WTC11 (cell line): ENCODE measurements at regions not wholly inside any gene's neighbourhood (a gene's known extent, or its start where the extent isn't known, plus 50 kb on each side); places are given as distances from the start of the nearest gene placed in this dataset.

ENCODE experiments used
- ATAC-seq: fragments of 200-7000 bp; cut with Tn5 transposase; 2 replicates; pipeline ENCODE4 v1.10.0; 2021; ENCODE audit warnings: mild to moderate bottlenecking, moderate library complexity
- CTCF ChIA-PET: fragments of 300-600 bp; sonication (Branson Sonifier 250); formaldehyde crosslinking; loops from one replicate; lab custom pipeline; 2021; ENCODE audit warnings: antibody characterized with exemption; lab: Charles Lee
- POLR2A ChIA-PET: fragments of 350-600 bp; sonication (Branson Sonifier 250); formaldehyde crosslinking; loops from one replicate; lab custom pipeline; 2021; ENCODE audit warnings: antibody characterized with exemption; lab: Charles Lee
- DNase-seq: peaks from one replicate; pipeline ENCODE4 v3.0.0; 2021; ENCODE audit warnings: low spot score
- H3K27ac Mint-ChIP-seq: 2 replicates; pipeline ENCODE4 v1.8.0; 2021; ENCODE audit warnings: mixed read lengths
- H3K27me3 Mint-ChIP-seq: 2 replicates; pipeline ENCODE4 v1.8.0; 2021; ENCODE audit warnings: low read depth, mild to moderate bottlenecking, moderate library complexity, mixed read lengths
- H3K36me3 Mint-ChIP-seq: 2 replicates; pipeline ENCODE4 v1.8.0; 2021; ENCODE audit warnings: mixed read lengths
- H3K4me1 Mint-ChIP-seq: 2 replicates; pipeline ENCODE4 v1.8.0; 2022; ENCODE audit warnings: mixed read lengths
- H3K4me3 Mint-ChIP-seq: 2 replicates; pipeline ENCODE4 v1.8.0; 2021; ENCODE audit warnings: mild to moderate bottlenecking, moderate library complexity, mixed read lengths
- H3K9me3 Mint-ChIP-seq: 2 replicates; pipeline ENCODE4 v1.8.0; 2021; ENCODE audit warnings: mixed read lengths
- AR ChIP-seq: fragments of 250-450 bp; sonication (Bioruptor Pico); IDR thresholded peaks from 2 replicates; pipeline ENCODE4 v1.9.0; 2021; ENCODE audit warnings: mild to moderate bottlenecking
- CDX4 ChIP-seq: fragments of 250-450 bp; sonication (Bioruptor Pico); IDR thresholded peaks from 2 replicates; pipeline ENCODE4 v1.9.0; 2021; ENCODE audit warnings: moderate library complexity, mild to moderate bottlenecking, inconsistent platforms, borderline replicate concordance
- CTCF ChIP-seq: fragments of 200-600 bp; IDR thresholded peaks from 2 replicates; pipeline ENCODE4 v1.8.0; 2022; ENCODE audit warnings: antibody characterized with exemption
- E2F1 ChIP-seq: sonication (generic); formaldehyde crosslinking; IDR thresholded peaks from 2 replicates; pipeline ENCODE4 v1.8.0; 2022; ENCODE audit warnings: mild to moderate bottlenecking, missing genetic modification reagents
- EMX1 ChIP-seq: fragments of 250-450 bp; sonication (Bioruptor Pico); IDR thresholded peaks from 2 replicates; pipeline ENCODE4 v1.8.0; 2021; ENCODE audit warnings: mild to moderate bottlenecking
- ETV6 ChIP-seq: sonication (generic); formaldehyde crosslinking; IDR thresholded peaks from 2 replicates; pipeline ENCODE4 v1.8.1; 2022; ENCODE audit warnings: mild to moderate bottlenecking, missing genetic modification reagents
- FOXJ3 ChIP-seq: sonication (generic); formaldehyde crosslinking; IDR thresholded peaks from 2 replicates; pipeline ENCODE4 v1.9.0; 2021; ENCODE audit warnings: missing genetic modification reagents, mild to moderate bottlenecking, borderline replicate concordance
- FOXP4 ChIP-seq: sonication (generic); formaldehyde crosslinking; IDR thresholded peaks from 2 replicates; pipeline ENCODE4 v1.8.0; 2022; ENCODE audit warnings: mild to moderate bottlenecking, missing genetic modification reagents
- GABPB1 ChIP-seq: sonication (generic); formaldehyde crosslinking; IDR thresholded peaks from 2 replicates; pipeline ENCODE4 v1.8.1; 2023; ENCODE audit warnings: mild to moderate bottlenecking, missing genetic modification reagents
- GRHL2 ChIP-seq: fragments of 250-450 bp; sonication (Bioruptor Pico); IDR thresholded peaks from 2 replicates; pipeline ENCODE4 v1.8.0; 2022; ENCODE audit warnings: mild to moderate bottlenecking, moderate library complexity; ENCODE audit not compliant: insufficient replicate concordance, severe bottlenecking
- GTF2I ChIP-seq: fragments of 250-450 bp; sonication (Bioruptor Pico); conservative IDR thresholded peaks from 2 replicates; pipeline ENCODE4 v1.4.0; 2021; ENCODE audit warnings: mild to moderate bottlenecking
- KAT7 ChIP-seq: sonication (generic); formaldehyde crosslinking; IDR thresholded peaks from 2 replicates; pipeline ENCODE4 v1.8.1; 2023; ENCODE audit warnings: missing genetic modification reagents, mild to moderate bottlenecking, borderline replicate concordance
- MXD4 ChIP-seq: fragments of 250-450 bp; sonication (Bioruptor Pico); IDR thresholded peaks from 2 replicates; pipeline ENCODE4 v1.8.0; 2021; ENCODE audit warnings: mild to moderate bottlenecking, moderate library complexity, borderline replicate concordance
- NFYB ChIP-seq: sonication (generic); formaldehyde crosslinking; conservative IDR thresholded peaks from 2 replicates; pipeline ENCODE4 v1.8.0; 2022; ENCODE audit warnings: low read depth, missing genetic modification reagents
- NR1H2 ChIP-seq: sonication (generic); formaldehyde crosslinking; IDR thresholded peaks from 2 replicates; pipeline ENCODE4 v1.9.0; 2021; ENCODE audit warnings: mild to moderate bottlenecking, moderate library complexity, missing genetic modification reagents
- NR3C1 ChIP-seq: sonication (generic); formaldehyde crosslinking; conservative IDR thresholded peaks from 2 replicates; pipeline ENCODE4 v1.8.1; 2023; ENCODE audit warnings: low read depth, mild to moderate bottlenecking, missing genetic modification reagents
- RORB ChIP-seq: fragments of 250-450 bp; sonication (Bioruptor Pico); IDR thresholded peaks from 2 replicates; pipeline ENCODE4 v1.9.0; 2021; ENCODE audit warnings: mild to moderate bottlenecking
- SP1 ChIP-seq: sonication (generic); formaldehyde crosslinking; conservative IDR thresholded peaks from 2 replicates; pipeline ENCODE4 v1.8.1; 2022; ENCODE audit warnings: missing genetic modification reagents
- STAT6 ChIP-seq: sonication (generic); formaldehyde crosslinking; conservative IDR thresholded peaks from 2 replicates; pipeline ENCODE4 v1.8.1; 2023; ENCODE audit warnings: mild to moderate bottlenecking, low read depth, missing genetic modification reagents, moderate library complexity
- TCF7 ChIP-seq: sonication (generic); formaldehyde crosslinking; IDR thresholded peaks from 2 replicates; pipeline ENCODE4 v1.8.0; 2022; ENCODE audit warnings: mild to moderate bottlenecking, low read depth, missing genetic modification reagents, moderate library complexity
- TEAD4 ChIP-seq: sonication (generic); formaldehyde crosslinking; IDR thresholded peaks from 2 replicates; pipeline ENCODE4 v1.8.0; 2022; ENCODE audit warnings: mild to moderate bottlenecking, missing genetic modification reagents
- TP53 ChIP-seq: sonication (generic); formaldehyde crosslinking; IDR thresholded peaks from 2 replicates; pipeline ENCODE4 v1.8.1; 2023; ENCODE audit warnings: mild to moderate bottlenecking, missing genetic modification reagents
- ZNF121 ChIP-seq: sonication (generic); formaldehyde crosslinking; IDR thresholded peaks from 2 replicates; pipeline ENCODE4 v1.8.0; 2023; ENCODE audit warnings: missing genetic modification reagents
- ZNF671 ChIP-seq: fragments of 250-450 bp; sonication (Bioruptor Pico); IDR thresholded peaks from 2 replicates; pipeline ENCODE4 v1.8.0; 2021; ENCODE audit warnings: mild to moderate bottlenecking

- no peak for TF ChIP-seq STAT6 (CRISPR knock-in tag)
- TF ChIP-seq TP53 (CRISPR knock-in tag), result no peak
- TF ChIP-seq EMX1 (CRISPR knock-in tag), result no peak
- no peak for TF ChIP-seq E2F1 (CRISPR knock-in tag)
- TF ChIP-seq SP1 (CRISPR knock-in tag), result no peak
- no peak for TF ChIP-seq NR1H2 (CRISPR knock-in tag)
- no peak for TF ChIP-seq ZNF671 (CRISPR knock-in tag)
- no peak for TF ChIP-seq TCF7 (CRISPR knock-in tag)
- no peak for TF ChIP-seq ETV6 (CRISPR knock-in tag)
- TF ChIP-seq NFYB (CRISPR knock-in tag), result no peak
- TF ChIP-seq RORB (CRISPR knock-in tag), result no peak
Measured at GRCh38 chr6:17186925-17187324, 85.1 kb downstream of the STMND1 start (continued).

- DNase-seq (no peak), ATAC-seq (no peak)
- Mint-ChIP-seq H3K4me3 (no peak overlapping the region), H3K4me1 (no peaks in the 10 kb centered on the region), H3K9me3 (no peaks in the 10 kb centered on the region), H3K36me3 (no peaks in the 10 kb centered on the region), H3K27ac (no peak overlapping the region), H3K27me3 (no peaks in the 10 kb centered on the region; the same call in 1 of the 2 replicates)
- ChIA-PET CTCF (no interaction called here), POLR2A (interaction anchor here (0.6 to 0.7 kb wide), 2 partner anchors 25 to 285 kb away, joined by 3 to 4 read pairs; no protein-coding TSS in a partner anchor)
- TF ChIP-seq CDX4 (no peak), NR3C1 (CRISPR knock-in tag) (no peak), CTCF (no peak), ETV6 (CRISPR knock-in tag) (no peak), KAT7 (no peak), TP53 (CRISPR knock-in tag) (no peak), GRHL2 (CRISPR knock-in tag) (no peak), TEAD4 (CRISPR knock-in tag) (no peak), MXD4 (CRISPR knock-in tag) (no peak), FOXP4 (CRISPR knock-in tag) (no peak), E2F1 (CRISPR knock-in tag) (no peak), GTF2I (no peak), GABPB1 (CRISPR knock-in tag) (no peak), AR (CRISPR knock-in tag) (no peak), ZNF121 (CRISPR knock-in tag) (no peak), FOXJ3 (CRISPR knock-in tag) (no peak)
Measured at GRCh38 chr6:17193106-17193775, 87.9 kb upstream of the RBM24 start.
